CD14-positive monocyte (primary cell): ENCODE measurements at regions not wholly inside any gene's neighbourhood (a gene's known extent, or its start where the extent isn't known, plus 50 kb on each side); places are given as distances from the start of the nearest gene placed in this dataset.

Experiments used
- DNase-seq, 3 donors: peaks; one replicate each; pipeline ENCODE4 v3.0.0-alpha.2; 2011 to 2022
- H2AFZ ChIP-seq: 2 replicates; pipeline ENCODE4 v1.6.0; 2012; ENCODE audit warnings: mild to moderate bottlenecking, low read depth, low read length, inconsistent platforms; ENCODE audit not compliant: insufficient read depth, poor library complexity, severe bottlenecking
- H3K27ac ChIP-seq, 2 donors: 1 replicate in 1 of 2; 2 replicates in 1 of 2; pipeline ENCODE4 v1.5.1; 2012 to 2013; ENCODE audit warnings: low read length in 2 of 2, control low read depth in 1 of 2, inconsistent platforms in 1 of 2, low read depth in 1 of 2, mild to moderate bottlenecking in 1 of 2
- H3K27me3 ChIP-seq, 2 donors: one replicate each; pipeline versions ENCODE4 v1.6.0 to v1.6.1; 2011 to 2013; ENCODE audit warnings: low read length in 2 of 2; ENCODE audit not compliant: control insufficient read depth in 2 of 2, insufficient read depth in 2 of 2
- H3K36me3 ChIP-seq, 2 donors: replicated peaks in 1 of 2; 1 replicate in 1 of 2; 2 replicates in 1 of 2; pipeline versions ENCODE4 v1.5.1 to v1.6.1; 2012 to 2013; ENCODE audit warnings: low read length in 2 of 2, control low read depth in 1 of 2, inconsistent platforms in 1 of 2, mild to moderate bottlenecking in 1 of 2; ENCODE audit not compliant: insufficient read depth in 2 of 2, control insufficient read depth in 1 of 2
- H3K4me1 ChIP-seq, 2 donors: 1 replicate in 1 of 2; 2 replicates in 1 of 2; pipeline versions ENCODE4 v1.5.1 to v1.6.1; 2012 to 2013; ENCODE audit warnings: low read length in 2 of 2, control low read depth in 1 of 2, inconsistent platforms in 1 of 2, mild to moderate bottlenecking in 1 of 2, moderate library complexity in 1 of 2; ENCODE audit not compliant: insufficient read depth in 2 of 2, control insufficient read depth in 1 of 2
- H3K4me2 ChIP-seq: replicated peaks from 2 replicates; pipeline ENCODE3; 2012; ENCODE audit warnings: low read length, moderate library complexity, mild to moderate bottlenecking; ENCODE audit not compliant: poor library complexity, severe bottlenecking; ENCODE audit errors: extremely low read depth
- H3K4me3 ChIP-seq, 3 experiments: fragments of 200-600 bp in 1 of 3; sonication (generic) in 1 of 3; replicated peaks in 1 of 3; 1 replicate in 2 of 3; 2 replicates in 1 of 3; pipeline ENCODE4 v1.5.1; 2011 to 2013; ENCODE audit warnings: low read length in 3 of 3, mild to moderate bottlenecking in 3 of 3, control low read depth in 2 of 3, low read depth in 2 of 3, inconsistent platforms in 1 of 3, moderate library complexity in 1 of 3
- H3K79me2 ChIP-seq: 2 replicates; pipeline ENCODE4 v1.6.0; 2012; ENCODE audit warnings: mild to moderate bottlenecking, control low read depth, inconsistent platforms, low read length, moderate library complexity; ENCODE audit not compliant: insufficient read depth
- H3K9ac ChIP-seq: 2 replicates; pipeline ENCODE4 v1.6.0; 2017; ENCODE audit warnings: low read length, mild to moderate bottlenecking; ENCODE audit not compliant: insufficient read depth, poor library complexity, severe bottlenecking
- H3K9me3 ChIP-seq, 2 donors: replicated peaks in 1 of 2; 1 replicate in 1 of 2; 2 replicates in 1 of 2; pipeline versions ENCODE4 v1.5.1 to v1.6.1; 2012 to 2013; ENCODE audit warnings: low read length in 2 of 2, control low read depth in 1 of 2; ENCODE audit not compliant: control insufficient read depth in 1 of 2, insufficient read depth in 1 of 2
- H4K20me1 ChIP-seq: 2 replicates; pipeline ENCODE4 v1.6.0; 2012; ENCODE audit warnings: mild to moderate bottlenecking, low read length, control low read depth, moderate library complexity; ENCODE audit not compliant: insufficient read depth
- H3K27ac Mint-ChIP-seq, 7 donors: one replicate each; pipeline ENCODE4 v1.8.0; 2020; ENCODE audit warnings: mild to moderate bottlenecking in 7 of 7, mixed read lengths in 7 of 7, moderate library complexity in 6 of 7, inconsistent platforms in 2 of 7
- H3K27me3 Mint-ChIP-seq, 3 donors: one replicate each; pipeline ENCODE4 v1.8.0; 2021 to 2022; ENCODE audit warnings: low read depth in 3 of 3, mild to moderate bottlenecking in 3 of 3, mixed read lengths in 3 of 3, moderate library complexity in 3 of 3, inconsistent platforms in 1 of 3
- H3K36me3 Mint-ChIP-seq, 2 donors: one replicate each; pipeline ENCODE4 v1.8.0; 2020; ENCODE audit warnings: mixed read lengths in 2 of 2, inconsistent platforms in 1 of 2, mild to moderate bottlenecking in 1 of 2
- H3K4me1 Mint-ChIP-seq: one replicate; pipeline ENCODE4 v1.8.0; 2020; ENCODE audit warnings: mild to moderate bottlenecking, mixed read lengths
- H3K4me3 Mint-ChIP-seq, 2 donors: one replicate each; pipeline ENCODE4 v1.8.0; 2020; ENCODE audit warnings: mild to moderate bottlenecking in 2 of 2, mixed read lengths in 2 of 2, moderate library complexity in 1 of 2
- H3K9me3 Mint-ChIP-seq, 7 donors: one replicate each; pipeline ENCODE4 v1.8.0; 2020 to 2022; ENCODE audit warnings: mixed read lengths in 7 of 7, mild to moderate bottlenecking in 6 of 7, moderate library complexity in 6 of 7, inconsistent platforms in 2 of 7
- WGBS: methylation state at CpG from one replicate; pipeline ENCODE4 v1.1.5; 2013; ENCODE audit warnings: missing lambda C conversion rate; ENCODE audit not compliant: insufficient coverage; 5-methylcytosine and 5-hydroxymethylcytosine counted together
- intact Hi-C, 2 donors: fragments of 100-400 bp; cut with micrococcal nuclease; formaldehyde crosslinking; loops; one replicate each; pipeline versions ENCODE4 v1.15.0 to v1.15.1; 2023
- TF ChIP-seq, protein P1 (sequence below): fragments of 200-600 bp; IDR thresholded peaks from one replicate; pipeline ENCODE4 v1.8.0; 2022; ENCODE audit warnings: antibody characterized with exemption, mild to moderate bottlenecking

- no peaks in the 10 kb centered on the region for H3K4me1 ChIP-seq
Observed at GRCh38 chr2:3001615-3002560, 375.7 kb downstream of the EIPR1 start.

DNA sequence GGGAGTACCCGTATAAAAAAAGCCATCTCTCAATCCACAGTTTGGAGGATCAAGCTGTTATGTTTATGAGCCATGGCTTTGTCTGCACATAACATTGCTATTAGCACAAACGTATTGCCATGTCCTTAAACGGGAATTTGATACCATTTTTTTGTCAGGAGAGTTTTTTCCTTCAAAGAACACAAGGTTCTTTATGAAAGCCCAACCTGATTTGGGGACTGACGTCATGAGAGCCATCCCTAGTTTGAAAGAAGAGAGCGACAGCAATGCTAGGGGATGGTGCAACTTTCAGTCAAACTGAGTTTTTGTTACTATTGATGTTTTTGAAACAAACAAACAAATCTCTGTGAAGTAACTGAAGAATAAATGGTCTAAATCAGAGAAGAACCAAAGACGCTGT is 376.6 kb downstream of the EIPR1 start:
- peaks cover 0 to 2% (median 0%) of the 10 kb centered on the region in 7 donors for H3K9me3 Mint-ChIP-seq
- Histone ChIP-seq H2AFZ (no peak overlapping the region), H3K9ac (no peak overlapping the region), H3K79me2 (no peaks in the 10 kb centered on the region), H3K4me1 (no peaks in the 10 kb centered on the region), H3K4me3 (no peak overlapping the region), H3K36me3 (no peaks in the 10 kb centered on the region), H3K9me3 (no peaks in the 10 kb centered on the region), H3K27ac (no peak overlapping the region), H3K27me3 (no peaks in the 10 kb centered on the region), H3K4me2 (no peak overlapping the region), H4K20me1 (no peaks in the 10 kb centered on the region)
- H3K36me3 Mint-ChIP-seq: no peaks in the 10 kb centered on the region
- H3K4me1 Mint-ChIP-seq: no peaks in the 10 kb centered on the region
- H3K27me3 Mint-ChIP-seq: peaks cover 5 to 8% (median 7%) of the 10 kb centered on the region in 3 donors
- intact Hi-C loops: no loop called here
- no peak overlapping the region for H3K4me3 Mint-ChIP-seq
- WGBS: no CpG with 5 or more reads among the region's 6 CpGs
- TF ChIP-seq, protein P1, sequence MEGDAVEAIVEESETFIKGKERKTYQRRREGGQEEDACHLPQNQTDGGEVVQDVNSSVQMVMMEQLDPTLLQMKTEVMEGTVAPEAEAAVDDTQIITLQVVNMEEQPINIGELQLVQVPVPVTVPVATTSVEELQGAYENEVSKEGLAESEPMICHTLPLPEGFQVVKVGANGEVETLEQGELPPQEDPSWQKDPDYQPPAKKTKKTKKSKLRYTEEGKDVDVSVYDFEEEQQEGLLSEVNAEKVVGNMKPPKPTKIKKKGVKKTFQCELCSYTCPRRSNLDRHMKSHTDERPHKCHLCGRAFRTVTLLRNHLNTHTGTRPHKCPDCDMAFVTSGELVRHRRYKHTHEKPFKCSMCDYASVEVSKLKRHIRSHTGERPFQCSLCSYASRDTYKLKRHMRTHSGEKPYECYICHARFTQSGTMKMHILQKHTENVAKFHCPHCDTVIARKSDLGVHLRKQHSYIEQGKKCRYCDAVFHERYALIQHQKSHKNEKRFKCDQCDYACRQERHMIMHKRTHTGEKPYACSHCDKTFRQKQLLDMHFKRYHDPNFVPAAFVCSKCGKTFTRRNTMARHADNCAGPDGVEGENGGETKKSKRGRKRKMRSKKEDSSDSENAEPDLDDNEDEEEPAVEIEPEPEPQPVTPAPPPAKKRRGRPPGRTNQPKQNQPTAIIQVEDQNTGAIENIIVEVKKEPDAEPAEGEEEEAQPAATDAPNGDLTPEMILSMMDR: no peak
- DNase-seq: no peak
- H3K27ac Mint-ChIP-seq: no peak overlapping the region

More at GRCh38 chr2:3001615-3002560, 375.7 kb downstream of the EIPR1 start:
- H3K4me3 ChIP-seq: no peak overlapping the region
- no peak overlapping the region for H3K4me3 Mint-ChIP-seq
- peaks cover 3 to 7% (median 6%) of the 10 kb centered on the region in 3 donors for H3K27me3 Mint-ChIP-seq
- H3K9me3 Mint-ChIP-seq: peaks cover 0 to 2% (median 0%) of the 10 kb centered on the region in 7 donors
- no peaks in the 10 kb centered on the region for H3K4me1 Mint-ChIP-seq
- H4K20me1 ChIP-seq: no peaks in the 10 kb centered on the region
- WGBS: 43% methylated on average over 7 of the region's 18 CpGs
- H3K27ac Mint-ChIP-seq: no peak overlapping the region
- no peaks in the 10 kb centered on the region for H3K36me3 ChIP-seq
- TF ChIP-seq, protein P1: no peak
- no peak overlapping the region for H3K27ac ChIP-seq
- H3K79me2 ChIP-seq: no peaks in the 10 kb centered on the region
- H3K27me3 ChIP-seq: no peaks in the 10 kb centered on the region
- intact Hi-C loops: no loop called here
- no peak overlapping the region for H3K4me2 ChIP-seq
- no peak for DNase-seq
- no peaks in the 10 kb centered on the region for H3K9me3 ChIP-seq
- H3K36me3 Mint-ChIP-seq: no peaks in the 10 kb centered on the region
- H2AFZ ChIP-seq: no peak overlapping the region
- H3K9ac ChIP-seq: no peak overlapping the region
